GM12878 (cell line): ENCODE measurements at regions not wholly inside any gene's neighbourhood (a gene's known extent, or its start where the extent isn't known, plus 50 kb on each side); places are given as distances from the start of the nearest gene placed in this dataset.

Experiments used
- ATAC-seq: fragments of 200-7000 bp; cut with Tn5 transposase; 3 replicates; pipeline ENCODE4 v1.9.1; 2020; ENCODE audit warnings: mild to moderate bottlenecking, moderate library complexity
- BruUV-seq: library from RNA; stranded (reverse); fragments of 400-500 nt; replicated peaks from 2 replicates; lab custom pipeline; 2021; lab: Mats Ljungman, UMichigan
- CTCF ChIA-PET: fragments of 300-600 bp; sonication (Branson Sonifier 250); formaldehyde crosslinking; extraction: SDS; loops from one replicate; lab custom pipeline; 2021; ENCODE audit warnings: inconsistent platforms; lab: Yijun Ruan, JAX
- POLR2A ChIA-PET: fragments of 350-600 bp; formaldehyde crosslinking; extraction: SDS; loops from one replicate; lab custom pipeline; 2021; ENCODE audit warnings: inconsistent platforms; lab: Charles Lee
- RAD21 ChIA-PET: fragments of 300-600 bp; sonication (Branson Sonifier 250); formaldehyde crosslinking; loops from one replicate; lab custom pipeline; 2023; ENCODE audit warnings: antibody characterized with exemption; ENCODE audit not compliant: unreplicated experiment; lab: Charles Lee
- SMC1A ChIA-PET: fragments of 300-600 bp; sonication (Branson Sonifier 250); formaldehyde crosslinking; loops from one replicate; lab custom pipeline; 2023; ENCODE audit not compliant: unreplicated experiment, uncharacterized antibody; lab: Charles Lee
- DNase-seq: peaks from one replicate; pipeline ENCODE4 v3.0.0-alpha.2; 2011; ENCODE audit warnings: low read depth, low spot score
- FAIRE-seq: peaks from 3 replicates; lab custom pipeline; 2011; peaks lifted over from hg19 to GRCh38; lab: Jason Lieb, UNC
- H2AFZ ChIP-seq: 2 replicates; pipeline ENCODE4 v1.6.0; 2011; ENCODE audit warnings: low read depth, low read length, control low read depth; ENCODE audit not compliant: control insufficient read depth
- H3K27ac ChIP-seq: 2 replicates; pipeline ENCODE4 v1.5.1; 2011; ENCODE audit warnings: control low read depth; ENCODE audit not compliant: control insufficient read depth, insufficient read depth
- H3K27me3 ChIP-seq, 2 experiments: replicated peaks in 1 of 2; 2 replicates each; pipeline versions ENCODE4 v1.6.0 to v1.6.1; 2011; ENCODE audit warnings: low read length in 1 of 2; ENCODE audit not compliant: control insufficient read depth in 2 of 2, insufficient read depth in 2 of 2
- H3K36me3 ChIP-seq, 2 experiments: 2 replicates each; pipeline ENCODE4 v1.5.1; 2011; ENCODE audit warnings: low read length in 1 of 2; ENCODE audit not compliant: control insufficient read depth in 2 of 2, insufficient read depth in 2 of 2
- H3K4me1 ChIP-seq: 2 replicates; pipeline ENCODE4 v1.6.1; 2011; ENCODE audit warnings: mild to moderate bottlenecking, low read length, moderate library complexity, mixed read lengths; ENCODE audit not compliant: control insufficient read depth, insufficient read depth
- H3K4me2 ChIP-seq: 2 replicates; pipeline ENCODE4 v1.6.0; 2011; ENCODE audit warnings: control low read depth; ENCODE audit not compliant: control insufficient read depth, insufficient read depth
- H3K4me3 ChIP-seq: fragments of 200-600 bp; sonication (generic); 2 replicates; pipeline ENCODE4 v1.5.1; 2016
- H3K79me2 ChIP-seq: 2 replicates; pipeline ENCODE4 v1.6.0; 2011; ENCODE audit warnings: low read length; ENCODE audit not compliant: control insufficient read depth, insufficient read depth
- H3K9ac ChIP-seq: 2 replicates; pipeline ENCODE4 v1.8.0; 2011; ENCODE audit warnings: low read length, control low read depth, mixed read lengths; ENCODE audit not compliant: control insufficient read depth, insufficient read depth
- H3K9me3 ChIP-seq: replicated peaks from 3 replicates; pipeline ENCODE4 v1.5.1; 2011; ENCODE audit warnings: mild to moderate bottlenecking, low read length; ENCODE audit not compliant: control insufficient read depth, insufficient read depth
- H4K20me1 ChIP-seq: 2 replicates; pipeline ENCODE4 v1.6.0; 2011; ENCODE audit not compliant: control insufficient read depth, insufficient read depth
- MAX ChIP-seq: IDR thresholded peaks from 2 replicates; pipeline ENCODE4 v1.6.1; 2012; ENCODE audit warnings: low read depth, low read length, improper control_type of control experiment
- MEF2B ChIP-seq: fragments of 450-650 bp; IDR thresholded peaks from 2 replicates; pipeline ENCODE4 v1.6.1; 2018; ENCODE audit warnings: mild to moderate bottlenecking, moderate library complexity; ENCODE audit not compliant: partially characterized antibody, poor library complexity, severe bottlenecking
- NBN ChIP-seq: fragments of 450-650 bp; IDR thresholded peaks from 2 replicates; pipeline ENCODE4 v1.6.1; 2016
- NR2C2 ChIP-seq: IDR thresholded peaks from 2 replicates; pipeline ENCODE4 v1.6.1; 2011; ENCODE audit warnings: borderline replicate concordance, low read depth; ENCODE audit not compliant: control insufficient read depth, insufficient read length
- PAX8 ChIP-seq: fragments of 450-650 bp; IDR thresholded peaks from 2 replicates; pipeline ENCODE4 v1.6.1; 2017; ENCODE audit warnings: mild to moderate bottlenecking, moderate library complexity
- POU2F2 ChIP-seq: IDR thresholded peaks from 3 replicates; pipeline ENCODE4 v1.6.1; 2011; ENCODE audit warnings: low read depth, mild to moderate bottlenecking, low read length, borderline replicate concordance
- RB1 ChIP-seq: fragments of 450-650 bp; formaldehyde crosslinking; IDR thresholded peaks from 2 replicates; pipeline ENCODE4 v1.6.1; 2017; ENCODE audit warnings: mild to moderate bottlenecking, borderline replicate concordance
- WGBS: methylation state at CpG from one replicate; pipeline ENCODE4 v1.1.6; 2016; ENCODE audit warnings: low lambda C conversion rate; ENCODE audit not compliant: insufficient replicate concordance, insufficient coverage; ENCODE audit errors: missing lambda C conversion rate; 5-methylcytosine and 5-hydroxymethylcytosine counted together
- in situ Hi-C: fragments of 300-500 bp; cut with MboI; formaldehyde crosslinking; loops from 9 replicates; pipeline ENCODE4 v1.14.3; 2018; ENCODE audit warnings: mixed read lengths
- intact Hi-C: fragments of 100-400 bp; cut with micrococcal nuclease; formaldehyde crosslinking; loops from one replicate; pipeline ENCODE4 v1.14.2; 2022; ENCODE audit not compliant: unreplicated experiment

GRCh38 chr2:70036290-70036689 lies 51.0 kb upstream of the PCBP1 start:
- Histone ChIP-seq H3K4me3 (no peak overlapping the region), H3K9me3 (no peaks in the 10 kb centered on the region), H3K9ac (no peak overlapping the region), H3K36me3 (no peaks in the 10 kb centered on the region; a peak in 2 of 4 replicates), H4K20me1 (no peaks in the 10 kb centered on the region), H3K79me2 (no peaks in the 10 kb centered on the region), H3K4me1 (no peaks in the 10 kb centered on the region), H3K4me2 (no peak overlapping the region), H2AFZ (no peak overlapping the region), H3K27me3 (no peaks in the 10 kb centered on the region), H3K27ac (no peak overlapping the region)
- DNase-seq, result no peak
- FAIRE-seq, result no peak
- ChIA-PET RAD21 (no interaction called here), CTCF (interaction anchor here (1.5 kb wide), 1 partner anchor 11 kb away, joined by 4 read pairs; no protein-coding TSS in a partner anchor), SMC1A (interaction anchor here (1.2 kb wide), 1 partner anchor 9 kb away, joined by 3 read pairs; no protein-coding TSS in a partner anchor), POLR2A (no interaction called here)
- intact Hi-C loops (no loop called here), in situ Hi-C loops (no loop called here)
- 98% methylated on average over 2 of the region's 2 CpGs for WGBS
- BruUV-seq, result no TSS peak
- TF ChIP-seq MAX (no peak), MEF2B (no peak)
- ATAC-seq, result no peak

- intact Hi-C loops, result no loop called here
- no peak overlapping the region for H3K9ac ChIP-seq
- no peak overlapping the region for H3K4me3 ChIP-seq
- SMC1A ChIA-PET, result interaction anchor here (1.2 kb wide), 1 partner anchor 10 kb away, joined by 3 read pairs; no protein-coding TSS in a partner anchor
- BruUV-seq, result no TSS peak
- TF ChIP-seq RB1, result no peak
- TF ChIP-seq POU2F2, result no peak
- TF ChIP-seq PAX8, result no peak
- no peak for TF ChIP-seq NBN
- no peak for TF ChIP-seq NR2C2
- no peak for DNase-seq
- WGBS, result 90% methylated on average over 1 of the region's 1 CpG
- RAD21 ChIA-PET, result no interaction called here
- no peak overlapping the region for H2AFZ ChIP-seq
- ATAC-seq, result no peak
- H4K20me1 ChIP-seq, result no peaks in the 10 kb centered on the region
- CTCF ChIA-PET, result interaction anchor here (0.6 kb wide), 1 partner anchor 16 kb away, joined by 3 read pairs; no protein-coding TSS in a partner anchor
- no peaks in the 10 kb centered on the region for H3K27me3 ChIP-seq
- no peaks in the 10 kb centered on the region; a peak in 2 of 4 replicates for H3K36me3 ChIP-seq
- no peak overlapping the region for H3K4me2 ChIP-seq
- FAIRE-seq, result no peak
- no peaks in the 10 kb centered on the region for H3K79me2 ChIP-seq
- no peak overlapping the region for H3K27ac ChIP-seq
- H3K4me1 ChIP-seq, result no peaks in the 10 kb centered on the region
- in situ Hi-C loops, result no loop called here
- no peaks in the 10 kb centered on the region for H3K9me3 ChIP-seq
- POLR2A ChIA-PET, result interaction anchor here (1.1 kb wide), 1 partner anchor 33 kb away, joined by 3 read pairs; no protein-coding TSS in a partner anchor
These were observed 51.9 kb upstream of the PCBP1 start for GRCh38 chr2:70035344-70035844.
